ENCODE measurements at regions not wholly inside any gene's neighbourhood (a gene's known extent, or its start where the extent isn't known, plus 50 kb on each side); places are given as distances from the start of the nearest gene placed in this dataset.

DNA sequence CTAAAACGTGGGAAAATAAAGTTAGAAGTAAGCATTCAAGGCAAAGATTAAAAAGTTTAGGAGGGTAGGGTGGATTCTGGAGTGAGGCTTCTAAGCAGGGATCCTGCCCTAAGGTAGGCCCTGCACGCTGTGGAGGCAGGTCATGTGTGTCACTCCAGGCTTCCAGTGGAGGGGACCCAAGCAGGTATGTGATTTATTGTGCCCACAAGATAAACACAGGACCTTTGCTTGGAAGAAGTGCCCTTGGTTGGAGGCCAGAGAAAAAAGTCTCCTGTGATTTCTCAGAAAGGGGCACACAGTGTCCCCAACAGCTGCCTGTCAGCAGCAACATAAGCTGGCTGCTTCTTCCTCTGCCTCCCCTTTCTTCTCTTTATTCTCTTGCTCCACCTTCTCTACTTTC lies 110.8 kb downstream of the FOXD2 start:
- H3K4me1 ChIP-seq (ENCODE audit: control insufficient read depth in 1 of 2, extremely low read depth in 1 of 2, insufficient read depth in 2 of 2, low read length in 2 of 2) = no peaks in the 10 kb centered on the region
- no peak for DNase-seq
- Mint-ChIP-seq H3K27ac (no peak overlapping the region), H3K36me3 (no peaks in the 10 kb centered on the region), H3K9me3 (no peaks in the 10 kb centered on the region), H3K27me3 (peaks cover 18 to 33% of the 10 kb centered on the region in 2 donors), H3K4me3 (no peak overlapping the region), H3K4me1 (no peaks in the 10 kb centered on the region)
- 73% methylated on average over 1 of the region's 2 CpGs for WGBS (ENCODE audit: insufficient coverage)
- H3K27ac ChIP-seq (ENCODE audit: low read length) = no peak overlapping the region
- ATAC-seq (replicated peaks in 1 of 4) = no peak
- ChIA-PET CTCF (no interaction called here), POLR2A (no interaction called here)
- peaks cover 0 to 24% of the 10 kb centered on the region in 2 experiments for H3K27me3 ChIP-seq (replicated peaks in 1 of 2; ENCODE audit: control insufficient read depth in 2 of 2, extremely low read depth in 1 of 2, insufficient read depth in 2 of 2, low read length in 1 of 2)
- no peak overlapping the region for H3K4me3 ChIP-seq (ENCODE audit: control insufficient read depth in 1 of 2, extremely low read depth in 1 of 2, low read length in 1 of 2)
- H3K9me3 ChIP-seq = no peaks in the 10 kb centered on the region
- H3K36me3 ChIP-seq (ENCODE audit: control insufficient read depth in 2 of 2, extremely low read depth in 1 of 2, insufficient read depth in 1 of 2, low read length in 1 of 2) = no peaks in the 10 kb centered on the region

DNA sequence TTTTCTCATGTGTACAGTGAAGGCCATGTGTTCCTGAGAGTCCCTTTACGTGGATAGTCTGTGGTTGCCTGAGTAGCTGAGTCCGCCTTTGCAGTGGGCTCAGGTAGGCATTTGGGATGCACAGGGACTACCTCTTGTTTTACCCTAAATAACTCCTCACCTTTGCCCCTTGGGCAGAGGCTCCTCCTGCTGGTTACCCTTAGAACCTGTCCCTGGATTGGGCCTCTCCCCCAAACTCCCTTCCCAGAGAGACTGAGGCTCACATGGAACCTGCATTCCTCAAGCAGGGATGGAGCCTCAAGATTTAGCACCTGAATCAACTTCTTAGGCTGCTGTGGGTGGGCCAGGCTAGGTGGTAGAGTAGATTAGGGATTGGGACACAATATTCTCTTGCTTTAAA lies 111.7 kb downstream of the FOXD2 start:
- CTCF ChIA-PET = no interaction called here
- Mint-ChIP-seq H3K27me3 (peaks cover 18 to 28% of the 10 kb centered on the region in 2 donors), H3K27ac (no peak overlapping the region), H3K9me3 (no peaks in the 10 kb centered on the region), H3K4me1 (no peaks in the 10 kb centered on the region), H3K4me3 (no peak overlapping the region), H3K36me3 (no peaks in the 10 kb centered on the region)
- no CpG with 5 or more reads among the region's 2 CpGs for WGBS (ENCODE audit: insufficient coverage)
- Histone ChIP-seq H3K27ac (ENCODE audit: low read length) (no peak overlapping the region), H3K4me3 (ENCODE audit: control insufficient read depth in 1 of 2, extremely low read depth in 1 of 2, low read length in 1 of 2) (no peak overlapping the region), H3K36me3 (ENCODE audit: control insufficient read depth in 2 of 2, extremely low read depth in 1 of 2, insufficient read depth in 1 of 2, low read length in 1 of 2) (no peaks in the 10 kb centered on the region), H3K9me3 (no peaks in the 10 kb centered on the region), H3K4me1 (ENCODE audit: control insufficient read depth in 1 of 2, extremely low read depth in 1 of 2, insufficient read depth in 2 of 2, low read length in 2 of 2) (no peaks in the 10 kb centered on the region), H3K27me3 (replicated peaks in 1 of 2; ENCODE audit: control insufficient read depth in 2 of 2, extremely low read depth in 1 of 2, insufficient read depth in 2 of 2, low read length in 1 of 2) (peaks cover 0 to 32% of the 10 kb centered on the region in 2 experiments)
- ATAC-seq (replicated peaks in 1 of 4) (no peak), DNase-seq (no peak)
- POLR2A ChIA-PET = no interaction called here

DNA sequence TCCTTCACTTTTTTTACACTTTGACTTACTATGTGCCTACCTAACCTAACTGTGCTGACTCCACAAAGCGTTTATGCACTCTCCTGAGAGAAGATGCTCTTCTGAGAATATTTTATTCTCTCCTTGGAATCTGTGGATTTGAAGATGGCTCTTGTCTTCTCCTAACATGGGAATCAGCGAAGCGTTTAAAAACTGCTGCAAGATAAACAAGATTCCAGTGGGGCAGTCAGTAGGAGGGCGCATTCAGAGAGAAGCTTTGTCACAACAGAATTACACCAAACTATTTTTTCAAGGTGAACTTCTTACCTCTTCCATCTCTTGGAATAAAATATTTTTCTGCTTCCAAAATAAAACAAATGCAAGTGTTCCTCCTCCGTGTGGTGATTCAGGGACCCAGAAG lies 113.1 kb downstream of the FOXD2 start:
- POLR2A ChIA-PET = no interaction called here
- Mint-ChIP-seq H3K4me3 (no peak overlapping the region), H3K36me3 (no peaks in the 10 kb centered on the region), H3K27me3 (peaks cover 19 to 26% of the 10 kb centered on the region in 2 donors), H3K9me3 (no peaks in the 10 kb centered on the region), H3K27ac (no peak overlapping the region), H3K4me1 (no peaks in the 10 kb centered on the region)
- 50% methylated on average over 1 of the region's 5 CpGs for WGBS (ENCODE audit: insufficient coverage)
- Histone ChIP-seq H3K27ac (ENCODE audit: low read length) (no peak overlapping the region), H3K9me3 (no peaks in the 10 kb centered on the region), H3K36me3 (ENCODE audit: control insufficient read depth in 2 of 2, extremely low read depth in 1 of 2, insufficient read depth in 1 of 2, low read length in 1 of 2) (no peaks in the 10 kb centered on the region), H3K4me1 (ENCODE audit: control insufficient read depth in 1 of 2, extremely low read depth in 1 of 2, insufficient read depth in 2 of 2, low read length in 2 of 2) (no peaks in the 10 kb centered on the region), H3K4me3 (ENCODE audit: control insufficient read depth in 1 of 2, extremely low read depth in 1 of 2, low read length in 1 of 2) (no peak overlapping the region), H3K27me3 (replicated peaks in 1 of 2; ENCODE audit: control insufficient read depth in 2 of 2, extremely low read depth in 1 of 2, insufficient read depth in 2 of 2, low read length in 1 of 2) (peaks cover 0 to 34% of the 10 kb centered on the region in 2 experiments)
- no peak for ATAC-seq (replicated peaks in 1 of 4)
- no peak for DNase-seq
- CTCF ChIA-PET = no interaction called here

DNA sequence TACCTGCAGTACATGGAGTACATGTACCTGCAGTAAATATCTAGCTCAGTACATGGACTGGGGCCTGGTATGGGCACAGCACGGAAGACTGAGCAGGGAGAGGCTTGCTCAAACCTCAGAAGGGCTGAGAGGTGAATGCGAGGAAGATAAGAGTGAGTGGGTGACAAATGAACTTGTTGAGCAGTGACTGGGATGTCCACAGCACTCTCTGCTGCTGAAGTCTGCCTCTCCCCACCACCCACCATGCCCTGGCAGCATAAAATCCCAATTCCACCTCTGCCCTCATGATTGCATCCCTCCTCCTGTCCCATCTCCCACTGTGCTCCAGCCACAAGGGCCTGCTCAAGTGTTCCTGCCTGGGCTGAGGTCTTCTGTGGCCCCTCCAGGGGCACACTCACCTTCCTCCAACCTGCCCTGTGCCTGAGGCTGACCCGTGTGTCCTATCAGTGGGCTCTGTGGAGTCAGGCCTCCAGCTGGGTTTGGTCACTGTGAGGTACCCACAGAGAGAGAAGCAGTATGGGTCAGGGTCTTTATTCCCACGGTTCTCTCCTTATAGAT lies 114.2 kb downstream of the FOXD2 start:
- DNase-seq (no peak), ATAC-seq (replicated peaks in 1 of 4) (no peak)
- no peaks in the 10 kb centered on the region for H3K36me3 ChIP-seq (ENCODE audit: control insufficient read depth in 2 of 2, extremely low read depth in 1 of 2, insufficient read depth in 1 of 2, low read length in 1 of 2)
- WGBS (ENCODE audit: insufficient coverage) = 38% methylated on average over 2 of the region's 4 CpGs
- no peak overlapping the region for H3K27ac Mint-ChIP-seq
- POLR2A ChIA-PET = no interaction called here
- H3K9me3 Mint-ChIP-seq = no peaks in the 10 kb centered on the region
- peaks cover 0 to 28% of the 10 kb centered on the region in 2 experiments for H3K27me3 ChIP-seq (replicated peaks in 1 of 2; ENCODE audit: control insufficient read depth in 2 of 2, extremely low read depth in 1 of 2, insufficient read depth in 2 of 2, low read length in 1 of 2)
- no peaks in the 10 kb centered on the region for H3K4me1 Mint-ChIP-seq
- H3K36me3 Mint-ChIP-seq = no peaks in the 10 kb centered on the region
- no peak overlapping the region for H3K27ac ChIP-seq (ENCODE audit: low read length)
- H3K4me3 Mint-ChIP-seq = no peak overlapping the region
- H3K4me3 ChIP-seq (ENCODE audit: control insufficient read depth in 1 of 2, extremely low read depth in 1 of 2, low read length in 1 of 2) = no peak overlapping the region
- H3K4me1 ChIP-seq (ENCODE audit: control insufficient read depth in 1 of 2, extremely low read depth in 1 of 2, insufficient read depth in 2 of 2, low read length in 2 of 2) = no peaks in the 10 kb centered on the region
- CTCF ChIA-PET = no interaction called here
- peaks cover 20 to 28% of the 10 kb centered on the region in 2 donors for H3K27me3 Mint-ChIP-seq
- no peaks in the 10 kb centered on the region for H3K9me3 ChIP-seq

DNA sequence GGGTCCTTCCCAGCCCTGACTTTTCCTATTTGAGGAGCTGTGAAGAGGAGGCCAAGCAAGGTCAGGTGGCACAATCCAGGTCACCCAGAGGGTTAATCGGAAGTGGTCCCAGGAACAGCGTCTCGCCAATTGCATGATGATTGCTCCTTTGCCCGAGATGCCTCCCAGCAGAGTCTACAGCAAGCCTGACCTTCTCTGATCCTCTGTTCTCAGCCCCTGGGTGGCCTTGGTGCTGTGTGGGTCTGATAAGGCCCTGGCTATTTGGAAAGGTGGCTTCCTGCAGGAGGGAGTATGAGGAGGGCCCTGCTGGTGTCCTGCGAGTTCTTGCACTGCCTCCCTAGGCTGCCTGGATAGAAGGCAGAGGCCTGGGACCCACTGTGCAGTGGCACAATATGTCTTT lies 116.2 kb downstream of the FOXD2 start:
- H3K4me3 ChIP-seq (ENCODE audit: control insufficient read depth in 1 of 2, extremely low read depth in 1 of 2, low read length in 1 of 2) = no peak overlapping the region
- H3K27ac ChIP-seq (ENCODE audit: low read length) = no peak overlapping the region
- no peaks in the 10 kb centered on the region for H3K36me3 ChIP-seq (ENCODE audit: control insufficient read depth in 2 of 2, extremely low read depth in 1 of 2, insufficient read depth in 1 of 2, low read length in 1 of 2)
- Mint-ChIP-seq H3K27ac (no peak overlapping the region), H3K27me3 (peaks cover 20 to 35% of the 10 kb centered on the region in 2 donors), H3K36me3 (no peaks in the 10 kb centered on the region), H3K4me3 (no peak overlapping the region), H3K9me3 (no peaks in the 10 kb centered on the region), H3K4me1 (no peaks in the 10 kb centered on the region)
- H3K4me1 ChIP-seq (ENCODE audit: control insufficient read depth in 1 of 2, extremely low read depth in 1 of 2, insufficient read depth in 2 of 2, low read length in 2 of 2) = no peaks in the 10 kb centered on the region
- H3K27me3 ChIP-seq (replicated peaks in 1 of 2; ENCODE audit: control insufficient read depth in 2 of 2, extremely low read depth in 1 of 2, insufficient read depth in 2 of 2, low read length in 1 of 2) = peaks cover 0 to 24% of the 10 kb centered on the region in 2 experiments
- no peaks in the 10 kb centered on the region for H3K9me3 ChIP-seq
- ChIA-PET CTCF (interaction anchor here in 1 of 2 donors (0.6 kb wide), 1 partner anchor 202 kb away, joined by 4 read pairs; no protein-coding TSS in a partner anchor), POLR2A (no interaction called here)
- ATAC-seq (replicated peaks in 1 of 4) (no peak), DNase-seq (no peak)
- WGBS (ENCODE audit: insufficient coverage) = 96% methylated on average over 4 of the region's 5 CpGs

DNA sequence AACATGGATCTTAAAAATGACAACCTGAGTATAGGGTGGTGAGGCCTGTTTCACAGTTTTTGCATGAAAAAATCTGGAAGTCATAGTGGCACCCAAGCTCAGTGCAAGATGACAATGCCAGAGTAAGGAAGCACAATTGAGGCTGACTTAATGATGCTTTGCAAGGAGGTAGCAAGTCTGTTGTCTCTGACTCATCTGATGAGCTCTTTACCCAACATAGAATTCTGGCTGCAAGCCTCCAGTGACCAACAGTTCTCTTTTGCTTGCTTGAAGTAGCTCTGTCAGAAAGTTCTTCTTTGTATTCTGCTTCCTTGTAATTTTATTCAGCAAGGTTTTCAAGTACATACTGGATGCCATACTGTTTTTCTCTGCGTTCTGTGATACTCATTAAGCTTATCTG lies 117.1 kb downstream of the FOXD2 start:
- Histone ChIP-seq H3K9me3 (no peaks in the 10 kb centered on the region), H3K4me3 (ENCODE audit: control insufficient read depth in 1 of 2, extremely low read depth in 1 of 2, low read length in 1 of 2) (no peak overlapping the region), H3K27ac (ENCODE audit: low read length) (no peak overlapping the region), H3K4me1 (ENCODE audit: control insufficient read depth in 1 of 2, extremely low read depth in 1 of 2, insufficient read depth in 2 of 2, low read length in 2 of 2) (no peaks in the 10 kb centered on the region), H3K36me3 (ENCODE audit: control insufficient read depth in 2 of 2, extremely low read depth in 1 of 2, insufficient read depth in 1 of 2, low read length in 1 of 2) (no peaks in the 10 kb centered on the region), H3K27me3 (replicated peaks in 1 of 2; ENCODE audit: control insufficient read depth in 2 of 2, extremely low read depth in 1 of 2, insufficient read depth in 2 of 2, low read length in 1 of 2) (peaks cover 0 to 26% of the 10 kb centered on the region in 2 experiments)
- 50% methylated on average over 1 of the region's 1 CpG for WGBS (ENCODE audit: insufficient coverage)
- no peaks in the 10 kb centered on the region for H3K4me1 Mint-ChIP-seq
- H3K4me3 Mint-ChIP-seq = no peak overlapping the region
- no peaks in the 10 kb centered on the region for H3K36me3 Mint-ChIP-seq
- ChIA-PET POLR2A (no interaction called here), CTCF (no interaction called here)
- H3K9me3 Mint-ChIP-seq = no peaks in the 10 kb centered on the region
- DNase-seq = no peak
- peaks cover 23 to 35% of the 10 kb centered on the region in 2 donors for H3K27me3 Mint-ChIP-seq
- H3K27ac Mint-ChIP-seq = no peak overlapping the region
- ATAC-seq (replicated peaks in 1 of 4) = no peak

DNA sequence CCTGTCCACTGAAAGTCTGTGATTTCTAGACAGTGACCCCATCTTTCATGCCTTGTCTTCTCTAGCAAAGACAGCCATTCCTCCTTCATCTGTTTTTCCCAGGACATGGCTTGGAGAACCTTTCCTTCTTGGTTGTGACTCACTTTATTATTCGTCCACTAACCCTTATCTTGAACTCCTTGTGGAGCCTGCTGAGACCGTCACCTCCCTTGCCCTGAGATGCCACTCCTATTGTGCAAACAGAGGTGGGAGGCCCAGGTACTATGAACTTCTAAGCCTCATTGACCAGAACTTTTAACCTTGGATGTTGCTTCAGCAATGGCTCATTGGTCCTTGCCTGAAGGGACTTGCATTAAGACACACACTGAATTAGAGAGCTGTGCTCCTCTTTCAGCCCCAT lies 117.5 kb downstream of the FOXD2 start:
- H3K9me3 Mint-ChIP-seq = no peaks in the 10 kb centered on the region
- no peaks in the 10 kb centered on the region for H3K9me3 ChIP-seq
- H3K4me1 Mint-ChIP-seq = no peaks in the 10 kb centered on the region
- H3K27ac Mint-ChIP-seq = no peak overlapping the region
- ChIA-PET POLR2A (no interaction called here), CTCF (no interaction called here)
- H3K27me3 Mint-ChIP-seq = peaks cover 27 to 39% of the 10 kb centered on the region in 2 donors
- no peak for ATAC-seq (replicated peaks in 1 of 4)
- H3K36me3 ChIP-seq (ENCODE audit: control insufficient read depth in 2 of 2, extremely low read depth in 1 of 2, insufficient read depth in 1 of 2, low read length in 1 of 2) = no peaks in the 10 kb centered on the region
- WGBS (ENCODE audit: insufficient coverage) = 95% methylated on average over 2 of the region's 2 CpGs
- peaks cover 0 to 26% of the 10 kb centered on the region in 2 experiments for H3K27me3 ChIP-seq (replicated peaks in 1 of 2; ENCODE audit: control insufficient read depth in 2 of 2, extremely low read depth in 1 of 2, insufficient read depth in 2 of 2, low read length in 1 of 2)
- H3K4me1 ChIP-seq (ENCODE audit: control insufficient read depth in 1 of 2, extremely low read depth in 1 of 2, insufficient read depth in 2 of 2, low read length in 2 of 2) = no peaks in the 10 kb centered on the region
- no peaks in the 10 kb centered on the region for H3K36me3 Mint-ChIP-seq
- H3K27ac ChIP-seq (ENCODE audit: low read length) = no peak overlapping the region
- no peak for DNase-seq
- no peak overlapping the region for H3K4me3 ChIP-seq (ENCODE audit: control insufficient read depth in 1 of 2, extremely low read depth in 1 of 2, low read length in 1 of 2)
- H3K4me3 Mint-ChIP-seq = no peak overlapping the region
